G401.6 (cell line): ENCODE measurements at regions not wholly inside any gene's neighbourhood (a gene's known extent, or its start where the extent isn't known, plus 50 kb on each side); places are given as distances from the start of the nearest gene placed in this dataset.

ENCODE experiments used
- FAIRE-seq: peaks from 2 replicates; lab custom pipeline; 2012; peaks lifted over from hg19 to GRCh38; lab: Jason Lieb, UNC

DNA sequence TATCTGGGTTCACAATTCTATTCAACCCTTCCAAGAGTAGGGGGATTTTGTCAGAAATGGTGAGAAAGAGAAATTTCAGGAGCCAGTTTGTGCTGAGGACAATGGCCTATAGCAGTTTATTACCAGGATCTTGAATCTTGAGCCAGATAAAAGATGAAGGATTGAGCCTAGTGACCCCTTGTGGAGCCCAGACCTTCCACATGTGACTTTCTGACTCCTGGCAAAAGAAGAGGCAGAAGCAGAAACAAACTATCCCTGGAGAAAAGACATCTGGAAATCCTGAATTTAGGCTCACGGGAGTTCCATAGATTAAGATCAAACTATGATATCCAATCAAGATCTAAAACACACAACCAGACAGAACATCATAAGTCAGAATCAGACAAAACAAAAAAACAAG lies 60.9 kb upstream of the CHRM2 start:
- no peak for FAIRE-seq

DNA sequence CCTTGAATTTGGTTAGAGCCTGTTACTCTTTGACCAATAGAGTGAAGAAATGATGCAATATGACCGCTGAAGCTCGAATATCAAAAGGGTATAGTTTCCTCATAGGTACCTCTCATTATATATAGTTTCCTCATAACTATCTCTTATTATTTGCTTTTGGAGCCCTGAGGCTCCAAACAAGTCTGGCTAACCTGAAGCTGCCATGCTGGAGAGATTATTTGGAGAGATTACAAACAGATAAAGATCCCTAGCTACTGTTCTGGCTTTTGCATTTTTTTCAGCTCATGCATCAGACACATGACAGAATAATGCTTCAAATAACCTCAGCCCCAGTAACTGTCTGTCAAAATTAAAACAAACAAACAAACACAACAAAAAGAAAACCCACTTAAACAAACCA lies 65.4 kb upstream of the CHRM2 start:
- no peak for FAIRE-seq

DNA sequence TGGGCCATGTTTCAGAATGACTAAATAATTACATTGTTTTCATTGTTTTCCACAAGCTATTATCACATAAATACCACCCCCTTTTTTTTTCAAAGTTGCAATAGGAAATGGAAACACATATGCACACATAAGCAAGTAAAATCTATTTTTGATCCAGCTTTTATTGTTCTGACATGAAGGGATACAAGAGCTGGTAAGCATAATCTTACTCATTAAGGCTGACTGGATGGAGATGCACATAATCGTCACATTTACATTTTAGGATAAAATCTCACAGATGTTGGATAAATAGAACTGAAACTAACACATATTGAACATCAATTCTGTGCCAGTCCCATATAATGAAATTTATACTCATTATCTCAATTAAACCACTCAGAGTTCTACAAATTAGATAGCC lies 84.5 kb upstream of the CHRM2 start:
- FAIRE-seq: no peak

DNA sequence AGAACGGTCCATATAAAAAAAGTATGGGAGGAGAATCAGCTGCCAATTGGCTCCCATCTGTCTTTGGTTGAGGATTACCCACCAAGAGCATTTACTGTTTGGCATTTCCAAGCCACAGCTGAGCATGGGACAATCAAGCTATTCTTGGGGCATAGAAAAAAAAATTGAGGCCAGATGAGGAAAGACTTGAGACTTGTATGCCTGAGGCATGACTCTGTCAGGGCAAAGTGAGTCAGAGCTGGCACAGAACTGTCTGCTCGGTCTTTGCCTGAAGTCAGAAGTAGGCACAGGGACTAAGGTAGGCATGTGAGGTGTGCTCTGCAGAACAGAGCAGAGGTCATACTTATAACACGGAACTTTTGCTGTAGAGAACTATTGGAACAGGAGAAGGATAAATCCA lies 126.5 kb upstream of the CHRM2 start:
- no peak for FAIRE-seq

DNA sequence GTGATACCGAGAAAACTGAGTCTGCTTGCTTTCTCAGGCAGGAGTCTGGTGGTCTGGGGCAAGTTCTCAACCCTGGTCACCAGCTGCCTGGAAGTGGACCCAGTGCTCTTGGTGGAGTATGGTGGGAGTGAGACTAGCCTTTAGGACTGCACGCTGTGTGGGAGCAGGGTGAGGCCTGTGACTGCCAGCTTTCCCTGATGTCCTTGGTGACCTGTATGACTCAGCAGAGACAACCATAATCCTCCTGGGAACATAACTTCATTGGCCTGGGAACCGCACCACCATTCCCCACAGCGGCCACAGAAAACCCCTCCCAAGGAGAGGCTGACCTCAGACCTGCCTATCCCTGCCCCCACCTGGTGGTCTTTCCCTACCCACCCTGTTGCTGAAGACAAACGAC lies 139.5 kb upstream of the CHRM2 start:
- no peak for FAIRE-seq

DNA sequence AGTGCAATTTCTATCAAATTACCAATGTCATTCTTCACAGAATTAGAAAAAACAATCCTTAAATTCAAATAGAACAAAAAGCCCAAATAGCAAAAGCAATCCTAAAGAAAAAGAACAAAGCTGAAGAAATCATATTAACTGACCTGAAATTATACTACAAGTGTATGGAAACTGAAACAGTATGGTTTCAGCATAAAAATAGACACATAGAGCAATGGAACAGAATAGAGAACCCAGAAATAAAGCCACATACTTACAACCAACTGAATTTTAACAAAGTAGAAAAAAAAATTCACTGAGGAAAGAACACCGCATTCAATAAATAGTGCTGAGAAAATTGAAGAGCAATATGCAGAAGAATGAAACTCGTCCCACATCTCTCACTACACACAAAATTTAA lies 142.0 kb upstream of the CHRM2 start:
- no peak for FAIRE-seq

DNA sequence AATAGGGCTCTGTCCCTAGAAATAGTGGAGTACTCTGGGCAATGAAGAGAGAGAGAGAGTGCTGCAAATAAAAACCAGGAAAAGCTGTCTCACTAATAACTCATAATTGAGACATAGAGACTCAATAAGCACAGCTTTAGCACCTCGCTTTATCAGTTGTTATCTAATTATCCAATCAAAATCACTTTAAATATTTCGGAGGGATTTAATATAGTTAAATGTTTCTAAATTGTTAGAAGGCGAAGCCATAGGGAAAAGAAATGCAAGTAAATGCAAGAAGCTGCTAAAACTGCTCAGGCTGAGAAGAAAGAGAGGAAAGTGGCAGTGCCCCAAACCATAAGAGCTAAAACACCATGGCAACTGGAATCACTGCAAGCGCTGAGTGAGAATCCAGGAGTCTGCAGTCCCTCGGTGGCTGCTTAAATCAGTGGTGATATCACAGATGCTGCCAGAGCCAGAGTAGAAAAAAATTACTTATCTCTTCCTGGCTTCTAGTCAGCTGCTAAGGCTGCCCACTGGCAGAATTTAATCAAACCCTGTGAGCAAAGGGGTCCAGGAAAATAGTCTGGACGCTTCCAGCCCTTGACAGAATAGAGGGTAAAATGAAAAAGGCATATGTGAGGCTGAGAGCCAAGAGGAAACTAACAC lies 150.4 kb upstream of the CHRM2 start:
- no peak for FAIRE-seq

DNA sequence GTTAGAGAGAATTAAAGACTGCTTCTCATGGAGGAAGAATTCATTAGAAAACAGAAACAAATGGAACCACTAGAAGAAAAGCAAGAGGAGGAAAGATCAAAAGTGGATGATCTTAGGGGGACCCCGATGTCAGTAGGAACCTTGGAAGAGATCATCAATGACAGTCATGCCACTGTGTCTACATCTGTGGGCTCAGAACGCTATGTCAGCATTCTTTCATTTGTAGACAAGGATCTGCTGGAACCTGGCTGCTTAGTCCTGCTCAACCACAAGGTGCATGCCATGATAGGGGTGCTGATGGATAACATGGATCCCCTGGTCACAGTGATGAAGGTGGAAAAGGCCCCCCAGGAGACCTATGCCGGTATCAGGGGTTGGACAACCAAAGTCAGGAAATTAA lies 154.4 kb upstream of the CHRM2 start:
- FAIRE-seq: no peak

DNA sequence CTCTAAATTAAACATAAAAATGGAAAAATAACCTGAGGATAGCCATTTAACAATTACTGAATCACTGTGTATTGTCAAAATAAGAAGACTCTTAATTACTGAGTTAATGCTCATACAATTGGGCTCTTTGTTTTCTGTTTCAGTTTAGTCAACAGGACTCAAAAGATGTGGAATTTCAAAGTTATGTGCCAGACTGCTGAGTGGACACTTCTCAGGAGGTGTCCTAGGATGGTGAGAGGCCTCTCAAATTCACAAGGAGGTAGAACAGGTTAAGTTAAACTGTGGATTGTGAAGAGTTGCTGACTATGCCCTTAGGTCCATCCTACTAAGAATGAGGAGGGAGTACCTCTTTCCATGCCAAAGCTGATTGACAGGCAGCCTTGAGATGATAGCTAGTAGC lies 157.7 kb upstream of the CHRM2 start:
- FAIRE-seq: no peak

DNA sequence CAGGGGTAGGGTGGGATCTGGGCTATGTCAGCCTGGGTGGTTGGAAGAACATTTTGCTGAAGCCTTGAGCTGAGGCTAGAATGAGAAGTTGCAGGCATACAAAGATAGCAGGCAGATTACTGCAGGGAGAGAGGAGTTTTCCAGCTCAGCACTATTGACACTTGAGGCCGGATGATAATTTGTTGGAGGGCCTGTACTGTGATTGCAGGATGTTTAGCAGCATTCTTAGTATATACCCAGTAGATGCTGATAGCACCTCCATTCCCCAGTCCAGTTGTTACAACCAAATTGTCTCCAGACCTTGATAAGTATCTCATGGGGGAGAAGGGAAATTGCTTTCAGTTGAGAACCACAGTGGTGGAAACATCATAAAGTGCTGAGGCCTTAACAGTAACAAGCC lies 158.6 kb upstream of the CHRM2 start:
- no peak for FAIRE-seq

DNA sequence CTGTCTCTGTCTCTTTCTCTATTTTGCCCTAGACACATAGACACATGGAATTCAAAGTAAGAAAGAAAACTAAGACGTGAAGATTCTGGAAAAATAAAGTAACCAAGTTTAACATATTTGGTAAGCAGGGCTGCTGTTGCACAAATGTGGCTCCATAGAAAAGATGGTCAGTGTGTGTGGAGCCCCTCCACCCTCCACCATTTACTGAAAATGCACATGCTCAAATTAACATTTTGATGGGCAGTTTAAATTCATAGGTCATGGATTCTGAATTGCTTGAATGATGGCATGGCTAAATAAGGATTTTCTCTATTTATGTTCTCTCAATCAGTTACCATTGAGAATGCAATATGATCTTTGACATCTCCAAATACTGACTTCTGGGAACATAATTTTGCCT lies 165.5 kb upstream of the CHRM2 start:
- no peak for FAIRE-seq

DNA sequence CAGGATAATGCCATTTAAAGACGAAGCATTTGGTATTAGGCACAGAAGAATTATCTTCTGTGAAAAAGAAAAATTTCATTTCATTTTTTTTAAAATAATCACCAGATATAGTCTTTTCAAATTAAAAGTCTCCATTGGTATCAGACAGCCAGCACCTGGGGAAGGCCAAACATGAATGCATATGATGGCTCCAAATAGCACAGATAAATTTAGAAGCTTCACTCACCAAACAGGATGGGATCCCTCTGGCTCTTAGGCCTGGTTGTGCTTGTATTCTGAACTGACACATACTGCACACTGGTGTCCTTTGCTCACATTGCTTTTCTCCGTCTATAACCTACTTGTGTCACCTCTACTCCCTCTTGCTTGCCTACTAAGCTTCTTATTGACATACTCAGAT lies 169.5 kb upstream of the CHRM2 start:
- no peak for FAIRE-seq

DNA sequence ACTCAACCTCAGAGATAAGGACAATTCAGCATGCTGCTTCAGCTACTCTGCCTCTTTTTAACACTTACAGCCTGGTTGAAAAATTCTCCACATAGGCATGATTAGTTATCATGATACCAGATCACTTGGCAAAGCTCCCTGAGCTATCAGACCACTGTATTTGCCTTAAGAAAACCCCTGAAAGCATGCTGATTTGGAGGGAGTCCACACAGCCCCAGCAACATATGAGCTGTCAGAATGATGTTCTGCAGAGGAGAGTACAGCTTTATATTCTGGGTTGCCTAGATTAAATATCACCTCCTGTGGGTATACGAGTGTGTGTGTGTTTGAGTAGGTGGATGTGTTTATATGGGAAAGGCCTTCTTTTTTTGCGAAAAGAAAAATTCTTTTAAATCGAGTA lies 170.2 kb upstream of the CHRM2 start:
- FAIRE-seq: no peak

DNA sequence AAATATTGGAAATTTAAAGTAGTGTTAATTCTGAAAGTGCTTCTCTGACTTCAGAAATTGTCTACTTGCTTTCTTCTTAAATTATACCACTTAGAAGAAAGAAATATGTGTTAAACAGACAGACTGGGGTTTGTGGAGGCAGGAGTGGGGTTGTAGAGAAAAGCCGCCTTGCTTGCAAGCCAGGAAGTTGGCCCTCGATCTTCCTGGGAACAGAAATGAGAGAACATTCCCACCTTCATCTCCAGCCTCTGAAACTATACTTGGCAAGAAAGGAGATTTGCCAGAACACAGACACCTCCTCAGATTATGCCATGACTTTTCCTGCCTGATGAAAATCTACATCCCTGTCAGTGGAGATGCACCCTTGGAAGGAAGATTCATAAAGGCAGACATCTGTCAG lies 171.2 kb upstream of the CHRM2 start:
- FAIRE-seq: no peak

DNA sequence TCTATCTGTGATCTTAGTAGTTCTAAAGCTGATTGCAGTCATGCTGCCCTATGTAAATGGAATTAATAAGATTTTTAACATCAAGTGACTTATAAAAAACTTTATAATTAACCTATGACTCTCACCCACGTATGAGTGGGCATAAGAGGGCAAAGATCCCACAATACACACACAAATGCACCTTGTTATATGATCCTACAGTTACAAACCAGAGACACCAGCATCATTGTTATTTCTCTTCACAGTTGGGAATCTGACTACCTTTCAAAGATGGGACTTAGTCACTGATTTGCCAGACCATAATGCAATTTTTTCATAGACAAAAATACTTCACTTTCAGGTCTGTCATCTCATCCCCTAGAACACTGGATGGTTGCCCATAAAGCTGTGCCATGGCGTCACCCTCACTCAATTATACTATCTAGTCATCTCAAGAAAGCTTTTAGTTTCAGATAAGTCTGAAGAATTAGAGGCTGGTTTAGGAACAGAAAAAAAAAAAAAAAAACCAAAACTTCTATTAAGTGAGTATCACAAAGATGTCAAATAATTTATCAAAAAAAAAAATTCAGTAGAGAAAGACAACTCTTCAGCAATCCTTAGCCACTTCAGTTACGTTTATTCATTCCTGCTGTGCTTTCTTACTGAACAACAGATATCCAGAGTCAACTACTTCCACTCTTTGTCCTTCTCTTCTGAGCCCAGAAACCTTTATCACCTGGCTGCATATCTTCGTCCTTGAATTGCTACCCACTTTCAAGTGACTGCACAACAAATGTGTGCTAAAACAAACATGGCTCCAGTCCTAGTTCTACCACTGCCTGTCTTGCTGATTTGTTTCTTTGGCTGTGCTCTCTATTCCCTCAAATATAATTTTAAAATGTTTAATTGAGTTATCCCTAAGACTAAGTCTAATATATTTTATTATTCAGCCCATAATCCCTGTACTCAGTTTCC lies 175.0 kb upstream of the CHRM2 start:
- no peak for FAIRE-seq

DNA sequence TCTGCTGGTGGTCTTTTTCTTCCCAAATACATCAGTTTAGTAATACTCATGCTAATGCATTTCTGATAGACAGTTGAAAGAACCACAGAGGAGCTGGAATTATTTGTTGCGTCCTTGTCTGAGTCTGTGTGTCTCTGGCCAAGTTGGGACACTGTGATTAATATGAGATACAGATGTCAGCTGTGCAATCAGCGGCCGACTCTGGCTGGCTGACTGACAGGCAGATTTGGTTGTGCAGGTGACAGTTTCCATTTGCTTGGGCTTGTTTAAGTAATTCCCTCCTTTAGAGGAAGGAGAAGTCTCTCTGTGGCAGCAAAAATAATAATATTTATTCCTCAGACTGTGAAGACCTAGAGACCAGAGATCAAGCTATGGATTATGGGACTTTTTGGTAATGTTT lies 176.2 kb upstream of the CHRM2 start:
- FAIRE-seq: no peak

DNA sequence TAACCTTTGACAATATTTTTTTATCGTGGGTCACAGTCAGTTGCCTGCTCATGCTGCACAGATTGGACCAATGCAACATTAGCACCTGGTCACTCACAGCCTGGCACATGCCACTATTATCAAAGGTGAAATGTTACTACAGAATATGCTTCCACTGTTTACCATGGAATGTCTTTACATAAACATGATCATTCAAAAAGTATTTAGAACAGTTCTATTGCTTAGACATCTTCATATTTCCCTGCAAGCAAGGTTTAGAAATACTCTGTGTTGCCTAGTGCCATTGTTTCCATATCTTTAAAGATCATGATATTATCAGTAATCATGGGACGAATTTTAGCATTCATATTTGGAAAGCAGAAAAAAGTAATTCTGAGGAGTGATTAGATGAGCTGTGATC lies 179.9 kb upstream of the CHRM2 start:
- no peak for FAIRE-seq

DNA sequence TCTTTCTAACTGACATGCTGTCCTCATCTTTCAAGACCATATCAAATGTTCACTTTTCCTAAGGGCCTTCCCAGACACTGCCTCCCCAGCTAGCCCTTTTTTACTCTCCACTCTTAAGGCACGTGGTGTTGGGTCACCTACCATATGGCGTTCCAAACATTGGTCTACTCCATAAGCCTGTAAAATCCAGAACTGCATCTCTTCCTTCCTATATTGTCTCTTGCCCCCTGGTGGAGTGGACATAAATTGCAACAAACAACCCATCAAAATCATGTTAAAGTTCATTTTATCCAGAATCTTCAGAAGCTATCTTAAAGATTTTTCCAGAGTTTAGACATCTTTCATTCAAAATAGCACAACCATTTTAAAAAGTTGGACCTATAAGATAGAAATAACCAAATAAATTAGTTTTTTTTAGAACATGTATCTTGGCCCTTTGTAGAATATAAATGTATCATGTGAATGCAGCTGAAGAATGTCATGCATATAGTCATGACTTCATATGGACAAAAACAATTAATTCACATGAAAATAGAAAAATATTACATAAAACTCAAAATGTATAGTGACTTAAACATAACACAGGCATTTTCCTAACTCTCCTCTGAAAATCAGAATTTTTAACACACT lies 180.6 kb upstream of the CHRM2 start:
- peak; percentile 69 for FAIRE-seq

DNA sequence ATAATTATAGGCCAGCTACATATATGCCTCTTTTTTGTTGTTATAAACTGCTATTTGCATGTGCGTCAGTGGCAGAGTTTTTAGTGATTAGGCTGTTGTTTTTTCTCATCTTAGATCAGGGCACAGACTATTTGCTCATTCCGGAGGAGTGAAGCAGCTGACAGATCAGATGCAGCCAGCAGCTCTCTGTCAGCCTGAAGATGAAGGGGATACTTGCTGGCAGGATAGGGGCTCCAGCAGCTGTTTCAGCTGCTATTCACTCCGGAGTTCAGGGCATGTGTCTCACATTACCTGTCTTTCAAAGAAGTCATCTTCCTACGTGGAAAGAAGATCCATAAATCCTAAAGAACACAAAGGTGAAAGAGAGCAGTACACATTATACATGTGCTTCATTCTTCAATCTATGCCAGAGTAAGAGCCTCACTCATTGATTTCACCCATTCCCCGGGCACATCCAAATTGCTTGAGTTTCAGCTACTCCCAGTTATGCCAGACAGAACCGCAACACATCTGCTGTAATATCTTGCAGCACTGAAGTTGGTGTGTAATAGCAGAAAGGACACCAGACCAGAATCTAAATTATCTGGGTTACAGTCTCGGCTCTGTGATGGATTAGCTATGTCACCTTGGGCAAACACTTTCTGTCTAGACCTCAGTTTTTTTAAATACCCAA lies 182.8 kb upstream of the CHRM2 start:
- FAIRE-seq: no peak

DNA sequence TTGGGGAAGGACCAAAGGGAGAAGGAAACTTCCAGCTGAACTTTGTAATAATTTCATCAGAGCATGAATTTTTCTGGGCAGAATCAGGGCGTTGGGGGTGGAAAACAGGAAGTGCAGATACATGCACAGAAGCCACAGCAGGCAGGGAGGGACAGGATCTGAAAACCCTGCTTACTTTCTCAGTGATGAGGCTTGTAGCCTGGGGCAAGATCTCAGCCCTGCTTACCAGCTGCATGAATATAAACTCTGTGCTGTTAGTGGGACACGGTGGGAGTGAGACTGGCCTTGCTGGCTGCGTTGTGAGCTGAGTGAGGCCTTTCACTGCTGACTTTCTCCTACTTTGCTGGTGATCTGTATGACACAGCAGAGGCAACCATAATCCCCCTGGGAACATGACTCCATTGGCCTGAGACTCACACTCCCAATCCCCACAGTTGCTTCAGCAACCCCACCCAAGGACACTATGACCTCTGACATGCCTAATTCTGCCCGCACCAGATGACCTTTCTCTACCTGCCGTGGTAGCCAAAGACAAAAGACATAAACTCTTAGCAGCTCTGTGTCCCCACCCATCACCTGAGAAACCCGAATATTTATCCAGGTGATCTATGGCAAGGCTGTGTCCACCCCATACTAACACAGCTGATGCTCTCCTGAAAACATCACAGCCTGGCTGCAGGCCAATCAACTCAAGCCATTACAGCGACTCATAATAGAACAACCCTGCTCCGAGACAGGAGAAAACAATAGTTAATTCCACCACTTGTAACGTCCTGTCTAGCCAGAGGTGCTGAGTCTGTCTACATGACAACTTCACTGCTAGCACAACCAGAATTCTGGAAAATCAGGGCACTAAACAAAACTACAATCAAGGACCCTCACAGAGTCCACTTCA lies 190.7 kb upstream of the CHRM2 start:
- no peak for FAIRE-seq

DNA sequence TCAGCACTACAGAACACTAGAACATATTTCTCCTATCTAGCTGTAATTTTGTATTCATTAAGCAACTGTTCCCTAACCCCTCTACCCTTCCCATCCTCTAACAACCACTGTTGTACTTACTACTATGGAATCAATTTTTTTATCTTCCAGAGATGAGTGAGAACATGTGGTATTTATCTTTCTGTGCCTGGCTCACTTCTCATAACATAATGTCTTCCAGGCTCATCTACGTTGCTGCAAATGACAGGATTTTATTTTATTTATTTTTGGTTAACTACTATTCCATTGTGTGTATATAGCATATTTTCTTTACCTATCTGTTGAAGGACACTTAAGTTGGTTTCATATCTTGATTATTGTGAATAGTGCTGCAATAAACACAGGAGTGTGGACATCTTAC lies 200.9 kb upstream of the CHRM2 start:
- FAIRE-seq: no peak
